Mesenchymal stem cell (in vitro differentiated cells and primary cell): ENCODE measurements at regions not wholly inside any gene's neighbourhood (a gene's known extent, or its start where the extent isn't known, plus 50 kb on each side); places are given as distances from the start of the nearest gene placed in this dataset.
"Not testable (repeated sequence)": the region's sequence is repeated elsewhere in the genome, so short reads cannot be mapped to it uniquely, and the experiment has no call there.

Experiments used
- DNase-seq: peaks from one replicate; pipeline ENCODE4 v3.0.0-alpha.2; 2013
- H2AFZ ChIP-seq: one replicate; pipeline ENCODE4 v1.6.1; 2013; ENCODE audit warnings: low read depth, mild to moderate bottlenecking, control low read depth, inconsistent platforms, low read length, moderate library complexity
- H2AK5ac ChIP-seq: 2 replicates; pipeline ENCODE4 v1.6.1; 2013; ENCODE audit warnings: low read length, moderate library complexity, mild to moderate bottlenecking, inconsistent platforms; ENCODE audit not compliant: severe bottlenecking
- H2BK120ac ChIP-seq: one replicate; pipeline ENCODE4 v1.6.1; 2013; ENCODE audit warnings: low read depth, mild to moderate bottlenecking, inconsistent platforms, low read length, moderate library complexity
- H2BK12ac ChIP-seq, 2 experiments: one replicate each; pipeline ENCODE4 v1.6.1; 2013; ENCODE audit warnings: inconsistent platforms in 2 of 2, low read length in 2 of 2, mild to moderate bottlenecking in 2 of 2, moderate library complexity in 2 of 2, control low read depth in 1 of 2
- H2BK15ac ChIP-seq: one replicate; pipeline ENCODE4 v1.6.1; 2013; ENCODE audit warnings: mild to moderate bottlenecking, low read depth, inconsistent platforms; ENCODE audit not compliant: poor library complexity, severe bottlenecking
- H2BK5ac ChIP-seq: 2 replicates; pipeline ENCODE4 v1.6.1; 2013; ENCODE audit warnings: low read depth, mild to moderate bottlenecking, low read length, control low read depth, inconsistent platforms; ENCODE audit not compliant: poor library complexity, severe bottlenecking
- H3K14ac ChIP-seq, 2 experiments: one replicate each; pipeline ENCODE4 v1.6.1; 2013; ENCODE audit warnings: inconsistent platforms in 2 of 2, low read length in 2 of 2, control low read depth in 1 of 2, mild to moderate bottlenecking in 1 of 2, moderate library complexity in 1 of 2
- H3K18ac ChIP-seq, 2 experiments: one replicate each; pipeline ENCODE4 v1.6.1; 2013; ENCODE audit warnings: inconsistent platforms in 2 of 2, low read length in 2 of 2, control low read depth in 1 of 2, low read depth in 1 of 2, mild to moderate bottlenecking in 1 of 2
- H3K23ac ChIP-seq, 2 experiments: one replicate each; pipeline ENCODE4 v1.6.1; 2013; ENCODE audit warnings: inconsistent platforms in 2 of 2, low read length in 2 of 2, mild to moderate bottlenecking in 2 of 2, moderate library complexity in 2 of 2, control low read depth in 1 of 2
- H3K27ac ChIP-seq: 2 replicates; pipeline ENCODE4 v1.5.1; 2013; ENCODE audit warnings: mild to moderate bottlenecking, moderate library complexity, low read length, control low read depth, inconsistent platforms; ENCODE audit not compliant: poor library complexity, severe bottlenecking
- H3K27me3 ChIP-seq, 2 experiments: 2 replicates each; pipeline versions ENCODE4 v1.6.1 to v1.7.0; 2013; ENCODE audit warnings: low read length in 2 of 2, mild to moderate bottlenecking in 2 of 2, moderate library complexity in 2 of 2, control low read depth in 1 of 2, inconsistent platforms in 1 of 2; ENCODE audit not compliant: control insufficient read depth in 1 of 2, insufficient read depth in 1 of 2
- H3K36me3 ChIP-seq, 2 experiments: 2 replicates each; pipeline versions ENCODE4 v1.6.1 to v1.7.0; 2013; ENCODE audit warnings: low read length in 2 of 2, control low read depth in 1 of 2, inconsistent platforms in 1 of 2, low read depth in 1 of 2, mild to moderate bottlenecking in 1 of 2; ENCODE audit not compliant: insufficient read depth in 2 of 2, control insufficient read depth in 1 of 2
- H3K4ac ChIP-seq, 2 experiments: one replicate each; pipeline ENCODE4 v1.6.1; 2013; ENCODE audit warnings: inconsistent platforms in 2 of 2, low read length in 2 of 2, mild to moderate bottlenecking in 2 of 2, moderate library complexity in 2 of 2, control low read depth in 1 of 2, low read depth in 1 of 2
- H3K4me1 ChIP-seq: 2 replicates; pipeline ENCODE4 v1.6.1; 2013; ENCODE audit warnings: low read depth, low read length, control low read depth; ENCODE audit not compliant: control insufficient read depth, insufficient read depth
- H3K4me2 ChIP-seq: 2 replicates; pipeline ENCODE4 v1.6.1; 2013; ENCODE audit warnings: low read length, mild to moderate bottlenecking, inconsistent platforms; ENCODE audit not compliant: poor library complexity, severe bottlenecking
- H3K4me3 ChIP-seq, 2 experiments: 2 replicates each; pipeline versions ENCODE4 v1.5.1 to v1.7.0; 2013; ENCODE audit warnings: low read length in 2 of 2, mild to moderate bottlenecking in 2 of 2, control low read depth in 1 of 2, low read depth in 1 of 2; ENCODE audit not compliant: insufficient read depth in 1 of 2
- H3K79me1 ChIP-seq: replicated peaks from 2 replicates; pipeline ENCODE4 v1.6.1; 2013; ENCODE audit warnings: mild to moderate bottlenecking, control low read depth, low read length, inconsistent platforms; ENCODE audit not compliant: poor library complexity, severe bottlenecking
- H3K9ac ChIP-seq: 2 replicates; pipeline ENCODE4 v1.7.0; 2013; ENCODE audit warnings: mild to moderate bottlenecking, low read length, moderate library complexity
- H3K9me3 ChIP-seq: 2 replicates; pipeline ENCODE4 v1.7.0; 2013; ENCODE audit warnings: mild to moderate bottlenecking, low read length; ENCODE audit not compliant: control insufficient read depth
- H4K8ac ChIP-seq: one replicate; pipeline ENCODE4 v1.6.1; 2013; ENCODE audit warnings: inconsistent platforms, mild to moderate bottlenecking, low read length, moderate library complexity
- H4K91ac ChIP-seq: one replicate; pipeline ENCODE4 v1.6.1; 2013; ENCODE audit warnings: mild to moderate bottlenecking, low read length, inconsistent platforms
- WGBS: methylation state at CpG from one replicate; pipeline ENCODE4 v1.1.7; 2013; ENCODE audit warnings: mixed read lengths; 5-methylcytosine and 5-hydroxymethylcytosine counted together

- not testable (repeated sequence) for H3K9me3 ChIP-seq, H3K9ac ChIP-seq, H3K27me3 ChIP-seq, H3K36me3 ChIP-seq, H3K14ac ChIP-seq, H2BK120ac ChIP-seq, H2AFZ ChIP-seq, H3K4me2 ChIP-seq, H4K91ac ChIP-seq, H4K8ac ChIP-seq, H2BK5ac ChIP-seq, H3K4ac ChIP-seq, H3K23ac ChIP-seq, H2BK15ac ChIP-seq, H2BK12ac ChIP-seq, H3K79me1 ChIP-seq, H3K27ac ChIP-seq, H3K18ac ChIP-seq, H3K4me1 ChIP-seq, H3K4me3 ChIP-seq, DNase-seq, H2AK5ac ChIP-seq
- no CpG with 5 or more reads among the region's 2 CpGs for WGBS
Measured at GRCh38 chr20:30574337-30574736, 683.1 kb upstream of the DEFB115 start.

- 23% methylated on average over 2 of the region's 6 CpGs for WGBS
- not testable (repeated sequence) for H2BK5ac ChIP-seq, H3K36me3 ChIP-seq, H3K4ac ChIP-seq, H2BK12ac ChIP-seq, H4K91ac ChIP-seq, H3K27me3 ChIP-seq, H3K14ac ChIP-seq, H2AFZ ChIP-seq, H3K27ac ChIP-seq, H4K8ac ChIP-seq, H3K18ac ChIP-seq, H3K9me3 ChIP-seq, H2BK120ac ChIP-seq, H3K23ac ChIP-seq, H3K79me1 ChIP-seq, H3K4me2 ChIP-seq, H3K4me1 ChIP-seq, H2AK5ac ChIP-seq, H2BK15ac ChIP-seq
- DNase-seq, result peak; percentile 46
- peak overlapping the region in 1 of 2 experiments; percentile 78 for H3K4me3 ChIP-seq
- H3K9ac ChIP-seq, result peak overlapping the region; percentile 51
Measured at GRCh38 chr20:30579069-30579468, 678.4 kb upstream of the DEFB115 start.

- not testable (repeated sequence) for H3K9me3 ChIP-seq, H3K79me1 ChIP-seq, H3K4ac ChIP-seq, H2BK5ac ChIP-seq, H4K91ac ChIP-seq, H2BK15ac ChIP-seq, H2BK12ac ChIP-seq, H3K18ac ChIP-seq, H3K36me3 ChIP-seq, H3K27me3 ChIP-seq, H3K27ac ChIP-seq, H3K23ac ChIP-seq, H3K4me1 ChIP-seq, H2BK120ac ChIP-seq, H3K14ac ChIP-seq, H2AK5ac ChIP-seq
- peak overlapping the region; percentile 86 for H2AFZ ChIP-seq
- peak overlapping the region in 1 of 2 experiments; percentile 78 for H3K4me3 ChIP-seq
- H3K4me2 ChIP-seq, result peak overlapping the region; percentile 47
- H3K9ac ChIP-seq, result peak overlapping the region; percentile 88
- peak overlapping the region; percentile 88 for H4K8ac ChIP-seq
- WGBS, result 38% methylated on average over 27 of the region's 27 CpGs
- DNase-seq, result peak; percentile 83
Measured at GRCh38 chr20:30579824-30580438, 677.5 kb upstream of the DEFB115 start.

- not testable (repeated sequence) for H2BK12ac ChIP-seq, H3K36me3 ChIP-seq, H3K27ac ChIP-seq, H3K4ac ChIP-seq, H3K4me2 ChIP-seq, H3K4me3 ChIP-seq, H2BK15ac ChIP-seq, H3K27me3 ChIP-seq, H3K14ac ChIP-seq, H4K91ac ChIP-seq, DNase-seq, H3K79me1 ChIP-seq, H3K9ac ChIP-seq, H3K9me3 ChIP-seq, H2AK5ac ChIP-seq, H3K23ac ChIP-seq, H2AFZ ChIP-seq, H4K8ac ChIP-seq, H3K4me1 ChIP-seq, H3K18ac ChIP-seq, H2BK5ac ChIP-seq, H2BK120ac ChIP-seq
- WGBS, result 52% methylated on average over 3 of the region's 7 CpGs
Measured at GRCh38 chr20:30581839-30582238, 675.6 kb upstream of the DEFB115 start.
